ENCODE measurements at regions not wholly inside any gene's neighbourhood (a gene's known extent, or its start where the extent isn't known, plus 50 kb on each side); places are given as distances from the start of the nearest gene placed in this dataset.

GRCh38 chr3:194811118-194811517 lies 125.4 kb downstream of the FAM43A start:
- Histone ChIP-seq H3K4me3 (no peak overlapping the region), H3K4me1 (peaks cover 14% of the 10 kb centered on the region; the same call in 2 of the 3 replicates), H3K27ac (no peak overlapping the region), H3K4me2 (no peak overlapping the region), H3K9me3 (no peaks in the 10 kb centered on the region)
- FAIRE-seq, result no peak
- TF ChIP-seq HEYL (CRISPR knock-in tag; IDR thresholded peaks at IDR 0.05) (no peak), ELK1 (IDR thresholded peaks at IDR 0.05; ENCODE audit: low read depth, low read length) (no peak), NFE2L2 (conservative IDR thresholded peaks at IDR 0.05; ENCODE audit: low read length) (no peak), ZC3H11A (IDR thresholded peaks at IDR 0.05) (no peak), KDM5A (IDR thresholded peaks at IDR 0.05) (no peak), PBX3 (IDR thresholded peaks at IDR 0.05) (no peak), ZSCAN20 (CRISPR knock-in tag; IDR thresholded peaks at IDR 0.05) (no peak), PHF8 (IDR thresholded peaks at IDR 0.05; ENCODE audit: borderline replicate concordance, low read depth) (no peak), CBX8 (IDR thresholded peaks at IDR 0.05) (no peak), BHLHE40 (IDR thresholded peaks at IDR 0.05; ENCODE audit: low read depth, low read length) (no peak), REST (IDR thresholded peaks at IDR 0.05) (no peak), MAFK (IDR thresholded peaks at IDR 0.05; ENCODE audit: partially characterized antibody) (no peak), CHD4 (IDR thresholded peaks at IDR 0.05; ENCODE audit: borderline replicate concordance) (no peak), MYC (IDR thresholded peaks at IDR 0.05; ENCODE audit: borderline replicate concordance, low read length) (no peak)
- ChIA-PET CTCF (no interaction called here), POLR2A (no interaction called here)
- 50% methylated on average over 9 of the region's 9 CpGs for WGBS (ENCODE audit: missing lambda C conversion rate)
- no peak for DNase-seq (ENCODE audit: low read depth in 1 of 2, low spot score in 1 of 2)
- ATAC-seq, result no peak

GRCh38 chr3:194812176-194812575 lies 126.5 kb downstream of the FAM43A start:
- no peak for ATAC-seq
- ChIA-PET POLR2A (no interaction called here), CTCF (no interaction called here)
- Histone ChIP-seq H3K4me2 (no peak overlapping the region), H3K9me3 (no peaks in the 10 kb centered on the region), H3K27ac (no peak overlapping the region), H3K4me1 (peaks cover 10% of the 10 kb centered on the region; the same call in 2 of the 3 replicates), H3K4me3 (no peak overlapping the region)
- 74% methylated on average over 10 of the region's 10 CpGs for WGBS (ENCODE audit: missing lambda C conversion rate)
- FAIRE-seq, result no peak
- TF ChIP-seq EHF (CRISPR knock-in tag; IDR thresholded peaks at IDR 0.05) (no peak), MAZ (IDR thresholded peaks at IDR 0.05; ENCODE audit: borderline replicate concordance, low read depth, low read length) (no peak), NPAS2 (CRISPR knock-in tag; IDR thresholded peaks at IDR 0.05; ENCODE audit: borderline replicate concordance) (no peak), SMC3 (IDR thresholded peaks at IDR 0.05) (no peak), BCL3 (IDR thresholded peaks at IDR 0.05) (no peak), NR3C1 (IDR thresholded peaks at IDR 0.05) (no peak), ZNF302 (CRISPR knock-in tag; IDR thresholded peaks at IDR 0.05) (no peak), CBX2 (IDR thresholded peaks at IDR 0.05; ENCODE audit: borderline replicate concordance, low read depth) (no peak), ELK1 (IDR thresholded peaks at IDR 0.05; ENCODE audit: low read depth, low read length) (no peak), MYC (IDR thresholded peaks at IDR 0.05; ENCODE audit: borderline replicate concordance, low read length) (no peak), HOXB5 (CRISPR knock-in tag; IDR thresholded peaks at IDR 0.05) (no peak), HES2 (IDR thresholded peaks at IDR 0.05) (no peak), GATA3 (IDR thresholded peaks at IDR 0.05; ENCODE audit: borderline replicate concordance) (no peak), EP300 (IDR thresholded peaks at IDR 0.05) (no peak), ZSCAN20 (CRISPR knock-in tag; IDR thresholded peaks at IDR 0.05) (no peak)
- DNase-seq (ENCODE audit: low read depth in 1 of 2, low spot score in 1 of 2), result no peak

All from A549 (cell line).